NOMO-1 (cell line): ENCODE measurements at regions not wholly inside any gene's neighbourhood (a gene's known extent, or its start where the extent isn't known, plus 50 kb on each side); places are given as distances from the start of the nearest gene placed in this dataset.

Experiments
- DNase-seq, 2 experiments: peaks; one replicate each; lab custom pipeline; 2025; ENCODE audit not compliant: unreplicated experiment in 2 of 2; lab: John Stamatoyannopoulos, UW

GRCh38 chr3:163890661-163891060 is 1187.6 kb downstream of the SI start:
- DNase-seq: no peak

GRCh38 chr3:163879172-163879571 is 1199.1 kb downstream of the SI start:
- no peak for DNase-seq

GRCh38 chr3:163878396-163878795 is 1199.9 kb downstream of the SI start:
- no peak for DNase-seq

GRCh38 chr3:163877805-163878204 is 1200.5 kb downstream of the SI start:
- no peak for DNase-seq

GRCh38 chr3:163863146-163863545 is 1215.2 kb downstream of the SI start:
- no peak for DNase-seq

GRCh38 chr3:163852233-163852632 is 1226.1 kb downstream of the SI start:
- no peak for DNase-seq

- DNase-seq: no peak
These were observed 1239.5 kb downstream of the SI start for GRCh38 chr3:163838769-163839168.

GRCh38 chr3:163832547-163832946 is 1245.7 kb downstream of the SI start:
- DNase-seq: no peak

- no peak for DNase-seq
These were observed 1256.5 kb downstream of the SI start for GRCh38 chr3:163821841-163822240.

GRCh38 chr3:163817015-163817414 is 1261.3 kb downstream of the SI start:
- no peak for DNase-seq

GRCh38 chr3:163813935-163814334 is 1264.4 kb downstream of the SI start:
- no peak for DNase-seq

- DNase-seq: no peak
These were observed 1266.3 kb downstream of the SI start for GRCh38 chr3:163812006-163812405.

GRCh38 chr3:163809540-163809993 is 1268.7 kb downstream of the SI start:
- no peak for DNase-seq

GRCh38 chr3:163786416-163786815 is 1291.9 kb downstream of the SI start:
- no peak for DNase-seq

- no peak for DNase-seq
These were observed 1292.6 kb downstream of the SI start for GRCh38 chr3:163785693-163786092.

GRCh38 chr3:163779396-163780344 is 1298.6 kb downstream of the SI start:
- no peak for DNase-seq

- DNase-seq: no peak
These were observed 1301.6 kb downstream of the SI start for GRCh38 chr3:163776743-163777142.

GRCh38 chr3:163773136-163773535 is 1305.2 kb downstream of the SI start:
- no peak for DNase-seq

GRCh38 chr3:163768048-163768447 is 1310.2 kb downstream of the SI start:
- DNase-seq: no peak

GRCh38 chr3:163766112-163766511 is 1312.2 kb downstream of the SI start:
- DNase-seq: no peak

GRCh38 chr3:163753033-163753432 is 1325.3 kb downstream of the SI start:
- DNase-seq: no peak

GRCh38 chr3:163745204-163745603 is 1333.1 kb downstream of the SI start:
- no peak for DNase-seq
